DMS153 (cell line): ENCODE measurements at regions not wholly inside any gene's neighbourhood (a gene's known extent, or its start where the extent isn't known, plus 50 kb on each side); places are given as distances from the start of the nearest gene placed in this dataset.
"Not testable (repeated sequence)": the region's sequence is repeated elsewhere in the genome, so short reads cannot be mapped to it uniquely, and the experiment has no call there.

Experiments used
- DNase-seq: peaks from one replicate; lab custom pipeline; 2025; lab: John Stamatoyannopoulos, UW

GRCh38 chr7:112937651-112938415, 147.6 kb upstream of the TMEM168 start:
- DNase-seq, result no peak

DNA sequence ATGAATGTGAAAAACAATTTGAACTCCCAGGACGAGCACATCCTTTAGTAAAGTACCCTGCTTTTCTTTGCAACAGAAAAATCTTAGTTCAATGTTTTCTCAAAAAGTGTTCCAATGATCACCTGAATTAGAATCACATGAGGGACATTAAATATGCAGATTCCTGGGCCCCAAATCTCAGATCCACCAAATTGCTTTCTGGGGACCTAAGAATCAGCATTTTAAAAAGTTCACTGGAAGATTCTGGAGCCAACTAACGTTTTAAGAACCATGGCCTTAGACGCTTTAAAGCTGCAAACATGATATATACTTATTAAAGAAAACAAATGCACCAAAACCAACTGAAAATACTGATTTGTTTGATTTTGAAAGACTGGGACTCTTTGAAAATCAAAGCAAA, 143.4 kb upstream of the TMEM168 start:
- DNase-seq, result no peak

DNA sequence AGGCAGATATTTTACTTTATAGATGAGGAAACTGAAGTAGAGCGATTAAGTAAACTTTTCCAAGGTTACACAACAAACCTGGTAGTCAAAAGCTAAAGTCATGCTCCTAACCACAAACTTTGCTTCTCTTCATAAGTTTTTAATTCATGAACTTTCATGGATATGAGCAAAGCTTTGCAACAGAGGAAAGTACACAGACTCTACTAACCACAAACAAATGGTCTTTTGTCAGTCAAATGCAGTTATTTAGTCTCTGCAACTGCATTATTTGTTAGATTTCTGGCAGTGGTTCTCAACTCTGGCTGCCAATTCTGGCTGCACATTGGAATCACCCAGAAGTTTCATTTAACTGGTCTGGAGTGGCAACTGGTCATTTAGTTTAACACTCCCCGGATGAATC, 140.6 kb upstream of the TMEM168 start:
- DNase-seq, result no peak

DNA sequence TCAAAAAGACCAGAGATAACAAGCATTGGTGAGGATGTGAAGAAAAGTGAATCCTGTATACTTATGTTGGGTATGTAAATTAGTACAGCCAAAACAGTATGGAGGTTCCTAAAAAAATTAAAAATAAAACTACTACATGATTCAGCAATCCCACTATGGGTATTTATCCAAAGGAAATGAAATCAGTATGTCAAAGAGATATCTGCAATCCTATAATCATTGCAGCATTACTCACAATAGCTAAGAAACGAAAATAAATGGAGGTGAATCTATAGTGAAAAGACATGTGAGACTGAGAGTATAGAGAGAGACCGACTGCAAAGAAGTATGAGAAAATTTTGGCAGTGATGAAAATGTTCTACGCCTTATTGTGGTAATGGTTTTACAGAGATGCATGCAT, 139.2 kb upstream of the TMEM168 start:
- DNase-seq, result no peak

DNA sequence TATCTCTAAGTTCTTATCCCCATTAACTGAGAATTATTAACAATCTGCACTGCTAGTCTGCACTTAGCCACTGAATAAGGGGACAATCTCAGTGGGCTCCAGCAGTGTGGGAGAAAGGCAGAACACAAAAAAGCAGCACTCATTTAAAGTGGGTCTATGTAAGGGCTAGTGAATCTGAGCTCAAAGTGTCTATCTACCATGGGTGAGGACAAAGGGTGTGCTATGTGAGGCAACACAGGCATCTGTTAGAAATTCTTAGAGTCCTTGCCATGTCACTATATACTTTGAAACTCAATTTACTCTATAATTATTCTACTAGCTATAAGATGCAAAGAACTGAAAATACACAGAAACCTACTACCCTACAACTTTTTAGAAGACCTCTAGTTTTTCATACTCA, 135.8 kb upstream of the TMEM168 start:
- DNase-seq, result no peak

GRCh38 chr7:112922546-112922945, 132.4 kb upstream of the TMEM168 start:
- DNase-seq, result not testable (repeated sequence)

GRCh38 chr7:112916431-112916830, 126.2 kb upstream of the TMEM168 start:
- DNase-seq, result not testable (repeated sequence)

GRCh38 chr7:112908086-112908485, 117.9 kb upstream of the TMEM168 start:
- DNase-seq, result peak; percentile 42

GRCh38 chr7:112907658-112908057, 117.5 kb upstream of the TMEM168 start:
- no peak for DNase-seq

DNA sequence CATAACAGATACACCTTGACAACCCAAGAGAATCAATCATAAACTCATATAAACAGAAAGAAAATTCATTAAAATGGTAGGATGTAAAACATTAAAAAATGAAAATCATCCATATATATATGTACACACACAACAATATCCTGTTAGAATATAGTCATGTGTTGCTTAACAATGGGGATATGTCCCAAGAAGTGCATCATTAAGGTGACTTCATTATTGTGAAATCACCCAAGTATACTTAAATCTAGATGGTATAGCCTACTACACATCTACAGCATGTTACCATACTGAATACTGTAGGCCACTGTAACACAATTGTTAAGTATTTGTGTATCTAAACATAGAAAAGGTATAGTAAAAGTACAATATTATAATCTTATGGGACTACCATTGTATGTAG, 115.8 kb upstream of the TMEM168 start:
- no peak for DNase-seq

- no peak for DNase-seq
Measured at GRCh38 chr7:112905413-112905812, 115.2 kb upstream of the TMEM168 start.

DNA sequence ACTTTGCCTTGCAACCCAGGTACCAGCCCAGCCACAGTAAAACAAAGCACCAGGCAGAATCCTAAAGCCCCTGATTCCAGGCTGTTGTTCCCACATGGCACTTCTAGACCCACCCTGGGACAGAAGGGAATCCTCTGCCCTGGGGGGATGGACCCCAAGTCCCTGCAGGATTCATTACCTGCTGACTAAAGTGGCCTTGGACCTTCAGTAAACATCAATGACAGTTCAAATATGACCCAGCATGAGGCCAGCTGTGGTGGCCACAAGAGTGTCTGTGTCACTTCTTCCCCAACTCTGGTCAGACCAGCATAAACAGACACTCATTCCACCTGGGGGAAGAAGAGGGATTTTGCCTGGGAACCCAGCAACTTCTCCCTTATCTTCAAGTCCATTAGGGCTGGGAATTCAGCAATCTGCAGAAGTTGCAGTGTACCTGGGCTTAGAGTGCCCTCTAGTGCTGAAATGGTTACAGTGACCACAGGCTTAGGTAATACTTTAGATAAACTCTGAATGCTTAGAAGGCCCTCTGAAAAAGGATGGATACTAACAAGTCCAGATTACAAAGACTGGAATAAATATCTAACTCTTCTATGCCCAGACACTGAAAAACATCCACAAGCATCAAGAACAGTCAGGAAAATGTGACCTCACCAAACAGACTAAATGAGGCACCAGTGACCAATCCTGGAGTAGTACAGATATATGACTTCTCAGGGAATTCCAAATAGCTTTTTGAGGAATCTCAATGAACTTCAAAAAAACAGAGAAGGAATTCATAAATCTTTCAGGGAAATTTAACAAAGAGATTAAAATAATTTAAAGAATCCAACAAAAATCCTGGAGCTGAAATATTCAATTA, 108.5 kb upstream of the TMEM168 start:
- peak; percentile 28 for DNase-seq

DNA sequence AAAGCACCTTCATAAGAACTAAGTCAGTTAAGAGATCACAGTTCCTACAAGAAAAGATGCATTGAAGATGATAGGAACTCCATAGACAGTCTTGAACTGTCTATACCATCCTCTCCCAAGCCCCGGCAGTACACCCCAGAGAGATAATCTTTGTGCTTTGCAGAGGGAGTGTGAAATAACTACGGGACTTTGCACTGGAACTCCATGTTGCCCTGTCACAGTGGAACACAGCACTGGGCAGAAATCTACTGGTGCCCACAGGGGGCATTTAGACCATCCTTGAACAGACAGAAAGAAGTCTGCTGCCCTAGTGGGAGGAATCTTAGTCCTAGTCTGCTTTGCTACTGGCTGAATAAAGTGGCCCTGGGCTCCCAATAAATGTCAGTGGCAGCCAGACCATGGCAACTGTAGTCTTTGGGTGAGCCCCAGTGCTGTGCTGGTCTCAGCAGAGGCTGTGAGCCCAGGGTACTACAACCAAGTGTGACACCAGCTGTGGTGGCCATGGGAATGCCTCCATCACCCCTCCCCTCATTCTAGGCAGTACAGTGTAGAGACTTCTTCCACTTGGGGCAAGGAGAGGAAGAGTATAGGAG, 107.7 kb upstream of the TMEM168 start:
- DNase-seq, result no peak

GRCh38 chr7:112896026-112896601, 105.9 kb upstream of the TMEM168 start:
- DNase-seq, result no peak

DNA sequence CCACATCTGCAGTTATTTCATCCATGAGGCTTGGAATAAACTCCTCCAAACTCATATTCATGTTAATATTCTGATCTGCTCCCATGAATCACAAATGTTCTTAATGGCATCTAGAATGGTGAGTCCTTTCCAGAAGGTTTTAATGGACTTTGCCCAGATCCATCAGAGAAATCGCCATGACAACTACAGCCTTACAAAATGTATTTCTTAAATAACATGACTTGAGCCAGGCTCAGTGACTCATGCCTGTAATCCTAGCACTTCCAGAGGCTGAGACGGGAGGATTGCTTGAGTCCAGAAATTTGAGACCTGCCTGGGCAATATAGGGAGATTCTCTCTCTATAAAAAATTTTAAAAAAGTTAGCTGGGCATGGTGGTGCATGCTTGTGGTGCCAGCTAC, 102.1 kb upstream of the TMEM168 start:
- DNase-seq, result no peak

- no peak for DNase-seq
Measured at GRCh38 chr7:112891698-112892097, 101.5 kb upstream of the TMEM168 start.

DNA sequence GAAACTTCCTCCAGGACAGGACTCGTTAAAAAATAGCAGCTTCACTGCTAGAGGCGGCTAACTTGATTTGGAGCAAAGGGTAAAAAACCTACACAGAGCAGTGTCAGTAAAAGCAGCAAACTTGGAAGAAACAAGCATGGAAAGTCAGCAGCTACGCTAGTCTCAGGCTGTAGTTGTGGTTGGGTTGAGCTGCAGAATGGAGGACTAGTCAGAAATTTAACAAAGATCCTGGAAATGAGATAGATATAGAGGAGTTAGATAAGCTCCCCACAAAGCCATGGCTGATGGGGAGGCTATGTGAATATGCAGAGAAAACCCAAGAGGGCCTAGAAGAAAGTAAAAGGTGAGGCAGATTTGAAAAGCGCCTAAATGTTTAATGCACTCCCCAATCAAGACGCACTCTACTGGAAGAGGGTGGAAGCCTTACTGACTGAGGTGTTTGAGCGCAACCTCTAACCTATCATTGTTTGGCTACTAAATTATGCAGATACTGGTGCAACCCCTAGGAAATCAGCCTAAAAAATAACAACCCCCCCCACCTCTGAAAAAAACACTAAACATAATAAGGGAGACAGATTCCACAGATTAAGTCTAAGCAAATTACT, 99.7 kb upstream of the TMEM168 start:
- no peak for DNase-seq

DNA sequence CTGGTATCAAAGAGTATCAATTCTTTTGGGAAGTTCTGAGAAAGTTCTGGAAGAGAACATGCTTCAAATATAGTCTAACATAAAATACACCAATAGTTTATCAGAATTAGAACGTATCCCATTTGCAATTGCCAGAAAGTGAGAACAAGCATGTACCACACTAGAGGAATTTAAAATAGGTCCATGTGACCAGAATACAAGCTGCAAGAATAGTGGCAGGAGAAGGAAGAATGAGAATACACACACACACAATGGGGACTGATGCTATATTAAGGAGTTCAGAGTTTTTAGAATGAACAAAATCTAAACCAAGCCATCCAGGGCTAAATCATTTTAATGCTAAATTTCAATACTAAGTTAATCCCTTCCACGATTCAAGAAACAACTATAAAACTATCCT, 99.1 kb upstream of the TMEM168 start:
- no peak for DNase-seq

DNA sequence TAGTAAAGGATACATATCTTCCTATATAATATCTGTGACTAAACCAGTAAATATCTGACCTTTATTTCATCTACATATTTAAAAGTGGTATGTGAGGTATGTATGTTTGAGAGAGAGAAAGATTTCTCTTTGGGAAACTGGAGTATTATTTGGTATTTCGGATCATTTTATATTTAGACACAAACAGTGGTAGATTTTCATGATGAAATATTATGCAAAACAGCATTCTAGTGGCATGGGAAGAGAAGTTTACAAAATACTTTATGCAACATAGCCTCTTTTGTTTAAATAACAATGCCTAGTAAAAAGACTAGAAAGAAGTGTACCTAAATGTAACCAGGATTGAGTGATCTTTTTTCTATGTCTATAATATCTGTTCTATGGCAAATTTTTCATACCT, 98.6 kb upstream of the TMEM168 start:
- DNase-seq, result no peak

GRCh38 chr7:112887976-112888375, 97.8 kb upstream of the TMEM168 start:
- DNase-seq, result no peak

- DNase-seq, result no peak
Measured at GRCh38 chr7:112887337-112887736, 97.1 kb upstream of the TMEM168 start.

GRCh38 chr7:112886208-112886607, 96.0 kb upstream of the TMEM168 start:
- no peak for DNase-seq
